GM19463 (cell line): ENCODE measurements at regions not wholly inside any gene's neighbourhood (a gene's known extent, or its start where the extent isn't known, plus 50 kb on each side); places are given as distances from the start of the nearest gene placed in this dataset.

Experiments
- ATAC-seq: cut with Tn5 transposase; IDR thresholded peaks from one replicate; pipeline ENCODE4 v1.9.1; 2021; ENCODE audit warnings: mild to moderate bottlenecking, moderate library complexity; ENCODE audit not compliant: unreplicated experiment

- ATAC-seq = no peak
Measured at GRCh38 chr9:20135119-20135697, 346.4 kb upstream of the SLC24A2 start.

- no peak for ATAC-seq
Measured at GRCh38 chr9:20125727-20126126, 336.9 kb upstream of the SLC24A2 start.

GRCh38 chr9:20119566-20119965 lies 330.7 kb upstream of the SLC24A2 start:
- ATAC-seq = no peak

GRCh38 chr9:20117986-20118385 lies 329.1 kb upstream of the SLC24A2 start:
- ATAC-seq = no peak

- ATAC-seq = no peak
Measured at GRCh38 chr9:20117482-20117881, 328.6 kb upstream of the SLC24A2 start.

GRCh38 chr9:20114974-20115373 lies 326.1 kb upstream of the SLC24A2 start:
- ATAC-seq = no peak

- ATAC-seq = no peak
Measured at GRCh38 chr9:20112205-20112783, 323.5 kb upstream of the SLC24A2 start.

GRCh38 chr9:20111173-20111843 lies 322.5 kb upstream of the SLC24A2 start:
- ATAC-seq = no peak

GRCh38 chr9:20095430-20096092 lies 306.7 kb upstream of the SLC24A2 start:
- no peak for ATAC-seq

- ATAC-seq = no peak
Measured at GRCh38 chr9:20092561-20092960, 303.7 kb upstream of the SLC24A2 start.

- no peak for ATAC-seq
Measured at GRCh38 chr9:20087481-20087880, 298.6 kb upstream of the SLC24A2 start.

GRCh38 chr9:20085842-20086241 lies 297.0 kb upstream of the SLC24A2 start:
- ATAC-seq = no peak

- ATAC-seq = no peak
Measured at GRCh38 chr9:20084125-20084524, 295.3 kb upstream of the SLC24A2 start.

GRCh38 chr9:20083390-20083789 lies 294.6 kb upstream of the SLC24A2 start:
- ATAC-seq = no peak

GRCh38 chr9:20082831-20083230 lies 294.0 kb upstream of the SLC24A2 start:
- no peak for ATAC-seq

GRCh38 chr9:20082406-20082805 lies 293.6 kb upstream of the SLC24A2 start:
- no peak for ATAC-seq

- ATAC-seq = no peak
Measured at GRCh38 chr9:20078246-20078645, 289.4 kb upstream of the SLC24A2 start.

- no peak for ATAC-seq
Measured at GRCh38 chr9:20074291-20074690, 285.5 kb upstream of the SLC24A2 start.

GRCh38 chr9:20070336-20070735 lies 281.5 kb upstream of the SLC24A2 start:
- no peak for ATAC-seq

GRCh38 chr9:20065796-20066700 lies 277.2 kb upstream of the SLC24A2 start:
- ATAC-seq = no peak

GRCh38 chr9:20065046-20065445 lies 276.2 kb upstream of the SLC24A2 start:
- ATAC-seq = no peak
